GM12878 (cell line): ENCODE measurements at regions not wholly inside any gene's neighbourhood (a gene's known extent, or its start where the extent isn't known, plus 50 kb on each side); places are given as distances from the start of the nearest gene placed in this dataset.

Source experiments
- ATAC-seq: fragments of 200-7000 bp; cut with Tn5 transposase; 3 replicates; pipeline ENCODE4 v1.9.1; 2020; ENCODE audit warnings: mild to moderate bottlenecking, moderate library complexity
- BruUV-seq: library from RNA; stranded (reverse); fragments of 400-500 nt; replicated peaks from 2 replicates; lab custom pipeline; 2021; lab: Mats Ljungman, UMichigan
- CTCF ChIA-PET: fragments of 300-600 bp; sonication (Branson Sonifier 250); formaldehyde crosslinking; extraction: SDS; loops from one replicate; lab custom pipeline; 2021; ENCODE audit warnings: inconsistent platforms; lab: Yijun Ruan, JAX
- POLR2A ChIA-PET: fragments of 350-600 bp; formaldehyde crosslinking; extraction: SDS; loops from one replicate; lab custom pipeline; 2021; ENCODE audit warnings: inconsistent platforms; lab: Charles Lee
- RAD21 ChIA-PET: fragments of 300-600 bp; sonication (Branson Sonifier 250); formaldehyde crosslinking; loops from one replicate; lab custom pipeline; 2023; ENCODE audit warnings: antibody characterized with exemption; ENCODE audit not compliant: unreplicated experiment; lab: Charles Lee
- SMC1A ChIA-PET: fragments of 300-600 bp; sonication (Branson Sonifier 250); formaldehyde crosslinking; loops from one replicate; lab custom pipeline; 2023; ENCODE audit not compliant: unreplicated experiment, uncharacterized antibody; lab: Charles Lee
- DNase-seq: peaks from one replicate; pipeline ENCODE4 v3.0.0-alpha.2; 2011; ENCODE audit warnings: low read depth, low spot score
- FAIRE-seq: peaks from 3 replicates; lab custom pipeline; 2011; peaks lifted over from hg19 to GRCh38; lab: Jason Lieb, UNC
- H2AFZ ChIP-seq: 2 replicates; pipeline ENCODE4 v1.6.0; 2011; ENCODE audit warnings: low read depth, low read length, control low read depth; ENCODE audit not compliant: control insufficient read depth
- H3K27ac ChIP-seq: 2 replicates; pipeline ENCODE4 v1.5.1; 2011; ENCODE audit warnings: control low read depth; ENCODE audit not compliant: control insufficient read depth, insufficient read depth
- H3K27me3 ChIP-seq, 2 experiments: replicated peaks in 1 of 2; 2 replicates each; pipeline versions ENCODE4 v1.6.0 to v1.6.1; 2011; ENCODE audit warnings: low read length in 1 of 2; ENCODE audit not compliant: control insufficient read depth in 2 of 2, insufficient read depth in 2 of 2
- H3K36me3 ChIP-seq, 2 experiments: 2 replicates each; pipeline ENCODE4 v1.5.1; 2011; ENCODE audit warnings: low read length in 1 of 2; ENCODE audit not compliant: control insufficient read depth in 2 of 2, insufficient read depth in 2 of 2
- H3K4me1 ChIP-seq: 2 replicates; pipeline ENCODE4 v1.6.1; 2011; ENCODE audit warnings: mild to moderate bottlenecking, low read length, moderate library complexity, mixed read lengths; ENCODE audit not compliant: control insufficient read depth, insufficient read depth
- H3K4me2 ChIP-seq: 2 replicates; pipeline ENCODE4 v1.6.0; 2011; ENCODE audit warnings: control low read depth; ENCODE audit not compliant: control insufficient read depth, insufficient read depth
- H3K4me3 ChIP-seq: fragments of 200-600 bp; sonication (generic); 2 replicates; pipeline ENCODE4 v1.5.1; 2016
- H3K79me2 ChIP-seq: 2 replicates; pipeline ENCODE4 v1.6.0; 2011; ENCODE audit warnings: low read length; ENCODE audit not compliant: control insufficient read depth, insufficient read depth
- H3K9ac ChIP-seq: 2 replicates; pipeline ENCODE4 v1.8.0; 2011; ENCODE audit warnings: low read length, control low read depth, mixed read lengths; ENCODE audit not compliant: control insufficient read depth, insufficient read depth
- H3K9me3 ChIP-seq: replicated peaks from 3 replicates; pipeline ENCODE4 v1.5.1; 2011; ENCODE audit warnings: mild to moderate bottlenecking, low read length; ENCODE audit not compliant: control insufficient read depth, insufficient read depth
- H4K20me1 ChIP-seq: 2 replicates; pipeline ENCODE4 v1.6.0; 2011; ENCODE audit not compliant: control insufficient read depth, insufficient read depth
- CHD4 ChIP-seq: fragments of 200-600 bp; sonication (generic); IDR thresholded peaks from 2 replicates; pipeline ENCODE4 v1.6.1; 2016; ENCODE audit warnings: mild to moderate bottlenecking
- FOS ChIP-seq: IDR thresholded peaks from 3 replicates; pipeline ENCODE4 v1.6.1; 2011; ENCODE audit warnings: borderline replicate concordance; ENCODE audit not compliant: insufficient read length; ENCODE audit errors: extremely low read depth
- IKZF2 ChIP-seq, 2 experiments: fragments of 450-650 bp; IDR thresholded peaks; 2 replicates each; pipeline ENCODE4 v1.6.1; 2017; ENCODE audit warnings: mild to moderate bottlenecking in 2 of 2, moderate library complexity in 2 of 2
- JUND ChIP-seq: IDR thresholded peaks from 2 replicates; pipeline ENCODE4 v1.6.1; 2012; ENCODE audit warnings: low read depth, mild to moderate bottlenecking, low read length, improper control_type of control experiment, moderate library complexity
- MTA3 ChIP-seq: IDR thresholded peaks from 2 replicates; pipeline ENCODE4 v1.6.1; 2012; ENCODE audit warnings: low read length, inconsistent platforms, borderline replicate concordance
- NFYA ChIP-seq: IDR thresholded peaks from 2 replicates; pipeline ENCODE4 v1.6.1; 2011; ENCODE audit warnings: low read depth, mild to moderate bottlenecking, low read length, improper control_type of control experiment, borderline replicate concordance
- POLR2AphosphoS5 ChIP-seq: IDR thresholded peaks from 2 replicates; pipeline ENCODE4 v1.6.1; 2011; ENCODE audit warnings: mild to moderate bottlenecking, low read length, inconsistent platforms
- RCOR1 ChIP-seq: conservative IDR thresholded peaks from 2 replicates; pipeline ENCODE4 v1.6.1; 2012; ENCODE audit warnings: low read depth, low read length, improper control_type of control experiment
- RELA ChIP-seq: fragments of 450-650 bp; IDR thresholded peaks from 2 replicates; pipeline ENCODE4 v1.8.0; 2014; ENCODE audit warnings: borderline replicate concordance; ENCODE audit not compliant: partially characterized antibody
- RFX5 ChIP-seq: IDR thresholded peaks from 2 replicates; pipeline ENCODE4 v1.6.1; 2011; ENCODE audit warnings: low read depth, low read length, improper control_type of control experiment
- SMAD1 ChIP-seq: fragments of 450-650 bp; IDR thresholded peaks from 2 replicates; pipeline ENCODE4 v1.6.1; 2018; ENCODE audit warnings: mild to moderate bottlenecking, low read depth; ENCODE audit not compliant: partially characterized antibody
- SP1 ChIP-seq: IDR thresholded peaks from one replicate; pipeline ENCODE4 v1.6.1; 2011; ENCODE audit warnings: low read depth, low read length
- ZNF274 ChIP-seq: IDR thresholded peaks from one replicate; pipeline ENCODE4 v1.8.0; 2011; ENCODE audit not compliant: insufficient read length, insufficient read depth
- WGBS: methylation state at CpG from one replicate; pipeline ENCODE4 v1.1.6; 2016; ENCODE audit warnings: low lambda C conversion rate; ENCODE audit not compliant: insufficient replicate concordance, insufficient coverage; ENCODE audit errors: missing lambda C conversion rate; 5-methylcytosine and 5-hydroxymethylcytosine counted together
- in situ Hi-C: fragments of 300-500 bp; cut with MboI; formaldehyde crosslinking; loops from 9 replicates; pipeline ENCODE4 v1.14.3; 2018; ENCODE audit warnings: mixed read lengths
- intact Hi-C: fragments of 100-400 bp; cut with micrococcal nuclease; formaldehyde crosslinking; loops from one replicate; pipeline ENCODE4 v1.14.2; 2022; ENCODE audit not compliant: unreplicated experiment
- TF ChIP-seq, protein P1 (sequence below): fragments of 150-350 bp; IDR thresholded peaks from 2 replicates; pipeline ENCODE4 v1.6.1; 2014; ENCODE audit warnings: mild to moderate bottlenecking, low read depth, low read length
- TF ChIP-seq, protein P2 (sequence below): fragments of 450-650 bp; IDR thresholded peaks from 2 replicates; pipeline ENCODE4 v1.6.1; 2017; ENCODE audit warnings: mild to moderate bottlenecking
- TF ChIP-seq, protein P3 (sequence below): IDR thresholded peaks from 2 replicates; pipeline ENCODE4 v1.6.1; 2012; ENCODE audit warnings: low read depth, low read length, improper control_type of control experiment
- TF ChIP-seq, protein P4 (sequence below): fragments of 450-650 bp; IDR thresholded peaks from 2 replicates; pipeline ENCODE4 v1.6.1; 2018; ENCODE audit warnings: borderline replicate concordance, mild to moderate bottlenecking; ENCODE audit not compliant: partially characterized antibody

DNA sequence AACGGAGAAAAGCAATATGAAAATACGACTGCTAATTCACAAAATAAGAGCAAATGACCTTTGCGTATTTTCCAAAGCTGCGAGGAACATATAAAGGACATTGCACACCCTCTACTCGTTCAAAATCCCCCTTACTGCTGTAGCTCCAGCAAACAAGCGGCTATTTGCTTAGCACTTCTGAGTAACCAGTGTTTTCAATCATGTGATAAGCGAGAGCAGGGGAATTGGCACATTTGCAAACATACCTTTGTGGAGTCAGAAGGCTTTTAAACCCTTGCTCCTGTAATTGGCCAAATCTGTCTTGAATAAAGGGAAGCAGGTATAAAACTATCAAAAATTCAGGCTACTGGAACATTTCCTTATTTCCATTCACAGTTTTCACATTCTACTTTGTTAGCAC, 610.2 kb downstream of the UBE2NL start:
- Histone ChIP-seq H3K9me3 (no peaks in the 10 kb centered on the region), H3K9ac (no peak overlapping the region), H3K4me2 (no peak overlapping the region), H3K36me3 (no peaks in the 10 kb centered on the region), H3K4me3 (no peak overlapping the region), H2AFZ (no peak overlapping the region), H4K20me1 (no peaks in the 10 kb centered on the region), H3K4me1 (no peaks in the 10 kb centered on the region), H3K79me2 (no peaks in the 10 kb centered on the region), H3K27ac (no peak overlapping the region), H3K27me3 (no peaks in the 10 kb centered on the region)
- ChIA-PET POLR2A (no interaction called here), RAD21 (no interaction called here), CTCF (no interaction called here), SMC1A (no interaction called here)
- 13% methylated on average over 7 of the region's 7 CpGs for WGBS
- no peak for TF ChIP-seq MTA3
- TF ChIP-seq POLR2AphosphoS5 = no peak
- no peak for TF ChIP-seq RCOR1
- TF ChIP-seq, protein P1, sequence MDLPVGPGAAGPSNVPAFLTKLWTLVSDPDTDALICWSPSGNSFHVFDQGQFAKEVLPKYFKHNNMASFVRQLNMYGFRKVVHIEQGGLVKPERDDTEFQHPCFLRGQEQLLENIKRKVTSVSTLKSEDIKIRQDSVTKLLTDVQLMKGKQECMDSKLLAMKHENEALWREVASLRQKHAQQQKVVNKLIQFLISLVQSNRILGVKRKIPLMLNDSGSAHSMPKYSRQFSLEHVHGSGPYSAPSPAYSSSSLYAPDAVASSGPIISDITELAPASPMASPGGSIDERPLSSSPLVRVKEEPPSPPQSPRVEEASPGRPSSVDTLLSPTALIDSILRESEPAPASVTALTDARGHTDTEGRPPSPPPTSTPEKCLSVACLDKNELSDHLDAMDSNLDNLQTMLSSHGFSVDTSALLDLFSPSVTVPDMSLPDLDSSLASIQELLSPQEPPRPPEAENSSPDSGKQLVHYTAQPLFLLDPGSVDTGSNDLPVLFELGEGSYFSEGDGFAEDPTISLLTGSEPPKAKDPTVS = no peak
- TF ChIP-seq FOS = no peak
- TF ChIP-seq IKZF2 (IDR thresholded peaks at IDR 0.05) = no peak
- TF ChIP-seq SP1 = no peak
- TF ChIP-seq, protein P2, sequence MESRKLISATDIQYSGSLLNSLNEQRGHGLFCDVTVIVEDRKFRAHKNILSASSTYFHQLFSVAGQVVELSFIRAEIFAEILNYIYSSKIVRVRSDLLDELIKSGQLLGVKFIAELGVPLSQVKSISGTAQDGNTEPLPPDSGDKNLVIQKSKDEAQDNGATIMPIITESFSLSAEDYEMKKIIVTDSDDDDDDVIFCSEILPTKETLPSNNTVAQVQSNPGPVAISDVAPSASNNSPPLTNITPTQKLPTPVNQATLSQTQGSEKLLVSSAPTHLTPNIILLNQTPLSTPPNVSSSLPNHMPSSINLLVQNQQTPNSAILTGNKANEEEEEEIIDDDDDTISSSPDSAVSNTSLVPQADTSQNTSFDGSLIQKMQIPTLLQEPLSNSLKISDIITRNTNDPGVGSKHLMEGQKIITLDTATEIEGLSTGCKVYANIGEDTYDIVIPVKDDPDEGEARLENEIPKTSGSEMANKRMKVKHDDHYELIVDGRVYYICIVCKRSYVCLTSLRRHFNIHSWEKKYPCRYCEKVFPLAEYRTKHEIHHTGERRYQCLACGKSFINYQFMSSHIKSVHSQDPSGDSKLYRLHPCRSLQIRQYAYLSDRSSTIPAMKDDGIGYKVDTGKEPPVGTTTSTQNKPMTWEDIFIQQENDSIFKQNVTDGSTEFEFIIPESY = no peak
- TF ChIP-seq NFYA = no peak
- no peak for TF ChIP-seq RFX5
- TF ChIP-seq SMAD1 = no peak
- TF ChIP-seq, protein P3, sequence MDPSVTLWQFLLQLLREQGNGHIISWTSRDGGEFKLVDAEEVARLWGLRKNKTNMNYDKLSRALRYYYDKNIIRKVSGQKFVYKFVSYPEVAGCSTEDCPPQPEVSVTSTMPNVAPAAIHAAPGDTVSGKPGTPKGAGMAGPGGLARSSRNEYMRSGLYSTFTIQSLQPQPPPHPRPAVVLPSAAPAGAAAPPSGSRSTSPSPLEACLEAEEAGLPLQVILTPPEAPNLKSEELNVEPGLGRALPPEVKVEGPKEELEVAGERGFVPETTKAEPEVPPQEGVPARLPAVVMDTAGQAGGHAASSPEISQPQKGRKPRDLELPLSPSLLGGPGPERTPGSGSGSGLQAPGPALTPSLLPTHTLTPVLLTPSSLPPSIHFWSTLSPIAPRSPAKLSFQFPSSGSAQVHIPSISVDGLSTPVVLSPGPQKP = no peak
- no peak for TF ChIP-seq ZNF274
- TF ChIP-seq RELA = no peak
- TF ChIP-seq CHD4 = no peak
- TF ChIP-seq JUND = no peak
- TF ChIP-seq, protein P4, sequence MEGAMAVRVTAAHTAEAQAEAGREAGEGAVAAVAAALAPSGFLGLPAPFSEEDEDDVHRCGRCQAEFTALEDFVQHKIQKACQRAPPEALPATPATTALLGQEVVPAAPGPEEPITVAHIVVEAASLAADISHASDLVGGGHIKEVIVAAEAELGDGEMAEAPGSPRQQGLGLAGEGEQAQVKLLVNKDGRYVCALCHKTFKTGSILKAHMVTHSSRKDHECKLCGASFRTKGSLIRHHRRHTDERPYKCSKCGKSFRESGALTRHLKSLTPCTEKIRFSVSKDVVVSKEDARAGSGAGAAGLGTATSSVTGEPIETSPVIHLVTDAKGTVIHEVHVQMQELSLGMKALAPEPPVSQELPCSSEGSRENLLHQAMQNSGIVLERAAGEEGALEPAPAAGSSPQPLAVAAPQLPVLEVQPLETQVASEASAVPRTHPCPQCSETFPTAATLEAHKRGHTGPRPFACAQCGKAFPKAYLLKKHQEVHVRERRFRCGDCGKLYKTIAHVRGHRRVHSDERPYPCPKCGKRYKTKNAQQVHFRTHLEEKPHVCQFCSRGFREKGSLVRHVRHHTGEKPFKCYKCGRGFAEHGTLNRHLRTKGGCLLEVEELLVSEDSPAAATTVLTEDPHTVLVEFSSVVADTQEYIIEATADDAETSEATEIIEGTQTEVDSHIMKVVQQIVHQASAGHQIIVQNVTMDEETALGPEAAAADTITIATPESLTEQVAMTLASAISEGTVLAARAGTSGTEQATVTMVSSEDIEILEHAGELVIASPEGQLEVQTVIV = no peak
- BruUV-seq = no TSS peak
- intact Hi-C loops = no loop called here
- in situ Hi-C loops = no loop called here
- no peak for ATAC-seq
- FAIRE-seq = no peak
- no peak for DNase-seq
